Natural killer cell (primary cell): ENCODE measurements at regions not wholly inside any gene's neighbourhood (a gene's known extent, or its start where the extent isn't known, plus 50 kb on each side); places are given as distances from the start of the nearest gene placed in this dataset.

Experiments used
- ATAC-seq, 3 donors: fragments of 150-1000 bp in 2 of 3; fragments of 200-7000 bp in 1 of 3; cut with Tn5 transposase; 1 replicate in 1 of 3; 2 replicates in 2 of 3; pipeline ENCODE4 v1.10.0; 2021; ENCODE audit warnings: mild to moderate bottlenecking in 2 of 3, moderate library complexity in 2 of 3
- DNase-seq, 2 donors: peaks; one replicate each; pipeline versions ENCODE4 v3.0.0 to v3.0.0-alpha.2; 2013 to 2021; ENCODE audit warnings: mixed read lengths in 1 of 2
- H3K27ac ChIP-seq: one replicate; pipeline ENCODE4 v1.5.1; 2013; ENCODE audit warnings: mild to moderate bottlenecking, low read length
- H3K27me3 ChIP-seq: one replicate; pipeline ENCODE4 v1.6.1; 2013; ENCODE audit warnings: low read length; ENCODE audit not compliant: control insufficient read depth, insufficient read depth
- H3K36me3 ChIP-seq: one replicate; pipeline ENCODE4 v1.6.1; 2013; ENCODE audit warnings: low read length; ENCODE audit not compliant: control insufficient read depth, insufficient read depth
- H3K4me1 ChIP-seq: one replicate; pipeline ENCODE4 v1.6.1; 2013; ENCODE audit warnings: low read length; ENCODE audit not compliant: control insufficient read depth, insufficient read depth
- H3K4me3 ChIP-seq: one replicate; pipeline ENCODE4 v1.5.1; 2013; ENCODE audit warnings: low read length
- H3K9me3 ChIP-seq: one replicate; pipeline ENCODE4 v1.6.1; 2013; ENCODE audit warnings: low read length; ENCODE audit not compliant: control insufficient read depth, insufficient read depth
- H3K27ac Mint-ChIP-seq, 2 donors: one replicate each; pipeline ENCODE4 v1.8.0; 2022; ENCODE audit warnings: mild to moderate bottlenecking in 2 of 2, mixed read lengths in 2 of 2, moderate library complexity in 1 of 2
- H3K27me3 Mint-ChIP-seq, 2 donors: one replicate each; pipeline ENCODE4 v1.8.0; 2022; ENCODE audit warnings: low read depth in 2 of 2, mixed read lengths in 2 of 2
- H3K36me3 Mint-ChIP-seq: one replicate; pipeline ENCODE4 v1.8.0; 2022; ENCODE audit warnings: mixed read lengths
- H3K4me1 Mint-ChIP-seq, 2 donors: one replicate each; pipeline ENCODE4 v1.8.0; 2022; ENCODE audit warnings: mixed read lengths in 2 of 2
- H3K4me3 Mint-ChIP-seq: one replicate; pipeline ENCODE4 v1.8.0; 2022; ENCODE audit warnings: mild to moderate bottlenecking, moderate library complexity, mixed read lengths
- H3K9me3 Mint-ChIP-seq, 2 donors: one replicate each; pipeline ENCODE4 v1.8.0; 2022; ENCODE audit warnings: mixed read lengths in 2 of 2
- CTCF ChIP-seq: fragments of 200-600 bp; IDR thresholded peaks from one replicate; pipeline ENCODE4 v1.8.0; 2022; ENCODE audit warnings: antibody characterized with exemption
- WGBS: methylation state at CpG from one replicate; pipeline ENCODE4 v1.1.7; 2013; ENCODE audit warnings: missing lambda C conversion rate; ENCODE audit not compliant: insufficient coverage; 5-methylcytosine and 5-hydroxymethylcytosine counted together
- intact Hi-C: fragments of 100-400 bp; cut with micrococcal nuclease; formaldehyde crosslinking; loops from one replicate; pipeline ENCODE4 v1.14.2; 2022

GRCh38 chr6:56819604-56820003 lies 135.3 kb upstream of the BEND6 start:
- DNase-seq (no peak), ATAC-seq (no peak)
- Histone ChIP-seq H3K36me3 (no peaks in the 10 kb centered on the region), H3K9me3 (no peaks in the 10 kb centered on the region), H3K27me3 (no peaks in the 10 kb centered on the region), H3K4me3 (no peak overlapping the region), H3K4me1 (no peaks in the 10 kb centered on the region), H3K27ac (no peak overlapping the region)
- no peak for TF ChIP-seq CTCF
- WGBS = no CpG with 5 or more reads among the region's 1 CpG
- H3K4me1 Mint-ChIP-seq = no peaks in the 10 kb centered on the region
- no peaks in the 10 kb centered on the region for H3K9me3 Mint-ChIP-seq
- H3K27ac Mint-ChIP-seq = no peak overlapping the region
- no peaks in the 10 kb centered on the region for H3K36me3 Mint-ChIP-seq
- H3K27me3 Mint-ChIP-seq = no peaks in the 10 kb centered on the region
- intact Hi-C loops = no loop called here
- no peak overlapping the region for H3K4me3 Mint-ChIP-seq

GRCh38 chr6:56816370-56816769 lies 138.5 kb upstream of the BEND6 start:
- Mint-ChIP-seq H3K36me3 (no peaks in the 10 kb centered on the region), H3K9me3 (no peaks in the 10 kb centered on the region)
- DNase-seq = no peak

GRCh38 chr6:56815436-56815835 lies 139.5 kb upstream of the BEND6 start:
- H3K9me3 ChIP-seq = no peaks in the 10 kb centered on the region
- no peak for ATAC-seq
- H3K27me3 ChIP-seq = no peaks in the 10 kb centered on the region
- intact Hi-C loops = no loop called here
- Mint-ChIP-seq H3K27me3 (no peaks in the 10 kb centered on the region), H3K27ac (no peak overlapping the region), H3K4me3 (no peak overlapping the region), H3K9me3 (no peaks in the 10 kb centered on the region), H3K4me1 (no peaks in the 10 kb centered on the region), H3K36me3 (no peaks in the 10 kb centered on the region)
- TF ChIP-seq CTCF = no peak
- DNase-seq = no peak
- H3K36me3 ChIP-seq = no peaks in the 10 kb centered on the region
- no peak overlapping the region for H3K4me3 ChIP-seq
- no peak overlapping the region for H3K27ac ChIP-seq
- H3K4me1 ChIP-seq = no peaks in the 10 kb centered on the region

More at GRCh38 chr6:56816370-56816769, 138.5 kb upstream of the BEND6 start:
- no peak overlapping the region for H3K4me3 Mint-ChIP-seq
- ATAC-seq = no peak
- no peaks in the 10 kb centered on the region for H3K36me3 ChIP-seq
- WGBS = 97% methylated on average over 3 of the region's 5 CpGs
- H3K4me3 ChIP-seq = no peak overlapping the region
- H3K27ac ChIP-seq = no peak overlapping the region
- no peaks in the 10 kb centered on the region for H3K4me1 Mint-ChIP-seq
- no peaks in the 10 kb centered on the region for H3K27me3 Mint-ChIP-seq
- H3K27ac Mint-ChIP-seq = no peak overlapping the region
- H3K27me3 ChIP-seq = no peaks in the 10 kb centered on the region
- no peak for TF ChIP-seq CTCF
- H3K4me1 ChIP-seq = no peaks in the 10 kb centered on the region
- H3K9me3 ChIP-seq = no peaks in the 10 kb centered on the region
- intact Hi-C loops = no loop called here

- intact Hi-C loops = no loop called here
- DNase-seq (no peak), ATAC-seq (no peak)
- no peaks in the 10 kb centered on the region for H3K36me3 Mint-ChIP-seq
- H3K4me3 ChIP-seq = no peak overlapping the region
- no peak overlapping the region for H3K27ac ChIP-seq
- 86% methylated on average over 2 of the region's 7 CpGs for WGBS
- H3K4me1 Mint-ChIP-seq = no peaks in the 10 kb centered on the region
- TF ChIP-seq CTCF = no peak
- no peaks in the 10 kb centered on the region for H3K36me3 ChIP-seq
- H3K27ac Mint-ChIP-seq = no peak overlapping the region
- no peaks in the 10 kb centered on the region for H3K27me3 Mint-ChIP-seq
- H3K4me1 ChIP-seq = no peaks in the 10 kb centered on the region
- H3K9me3 ChIP-seq = no peaks in the 10 kb centered on the region
- no peaks in the 10 kb centered on the region for H3K27me3 ChIP-seq
- no peak overlapping the region for H3K4me3 Mint-ChIP-seq
- no peaks in the 10 kb centered on the region for H3K9me3 Mint-ChIP-seq
Measured at GRCh38 chr6:56814802-56815201, 140.1 kb upstream of the BEND6 start.
